HCT116 (cell line): ENCODE measurements at regions not wholly inside any gene's neighbourhood (a gene's known extent, or its start where the extent isn't known, plus 50 kb on each side); places are given as distances from the start of the nearest gene placed in this dataset.

Source experiments
- ATAC-seq: fragments of 200-7000 bp; cut with Tn5 transposase; 2 replicates; pipeline ENCODE4 v1.9.1; 2020; ENCODE audit warnings: mild to moderate bottlenecking, moderate library complexity
- BruUV-seq: library from RNA; stranded (reverse); fragments of 400-500 nt; replicated peaks from 2 replicates; lab custom pipeline; 2021; lab: Mats Ljungman, UMichigan
- CTCF ChIA-PET: fragments of 300-600 bp; sonication (Branson Sonifier 250); formaldehyde crosslinking; loops from one replicate; lab custom pipeline; 2021; ENCODE audit warnings: antibody characterized with exemption; lab: Charles Lee
- POLR2A ChIA-PET: fragments of 300-600, 350-600 bp; sonication (Branson Sonifier 250); formaldehyde crosslinking; loops from one replicate; lab custom pipeline; 2021; ENCODE audit warnings: antibody characterized with exemption; lab: Charles Lee
- RAD21 ChIA-PET, 2 experiments: fragments of 300-600 bp; sonication (Branson Sonifier 250); formaldehyde crosslinking; loops; one replicate each; lab custom pipeline; 2023; ENCODE audit warnings: low total read pairs in 2 of 2; ENCODE audit not compliant: uncharacterized antibody in 2 of 2, unreplicated experiment in 2 of 2, low non-redundant PET in 1 of 2; lab: Charles Lee
- DNase-seq: peaks from one replicate; pipeline ENCODE4 v3.0.0-alpha.2; 2010; ENCODE audit warnings: low read depth, low spot score
- H2AFZ ChIP-seq: fragments of 200-600 bp; shearing (Covaris generic), sonication (generic); 2 replicates; pipeline ENCODE4 v1.6.1; 2017; ENCODE audit warnings: low read depth, mixed run types, mixed read lengths, antibody characterized with exemption, low read length; ENCODE audit not compliant: poor library complexity, severe bottlenecking
- H3K27ac ChIP-seq: 2 replicates; pipeline ENCODE4 v1.5.1; 2012; ENCODE audit warnings: low read depth, low read length
- H3K27me3 ChIP-seq: fragments of 200-600 bp; sonication (generic); 2 replicates; pipeline ENCODE4 v1.6.1; 2016; ENCODE audit warnings: mixed run types, low read length, mixed read lengths; ENCODE audit not compliant: insufficient read depth
- H3K36me3 ChIP-seq, 2 experiments: fragments of 200-500 bp in 1 of 2; fragments of 200-600 bp in 1 of 2; sonication (Bioruptor generic) in 1 of 2; sonication (generic) in 1 of 2; 2 replicates each; pipeline versions ENCODE4 v1.5.1 to v1.6.1; 2014 to 2016; ENCODE audit warnings: low read length in 2 of 2, inconsistent platforms in 1 of 2, mixed read lengths in 1 of 2, mixed run types in 1 of 2; ENCODE audit not compliant: insufficient read depth in 2 of 2, control insufficient read depth in 1 of 2
- H3K4me1 ChIP-seq, 2 experiments: fragments of 200-600 bp in 1 of 2; sonication (generic) in 1 of 2; 2 replicates each; pipeline versions ENCODE4 v1.5.1 to v1.6.1; 2012 to 2017; ENCODE audit warnings: low read length in 2 of 2, inconsistent platforms in 1 of 2, mild to moderate bottlenecking in 1 of 2, mixed read lengths in 1 of 2, mixed run types in 1 of 2, moderate library complexity in 1 of 2; ENCODE audit not compliant: insufficient read depth in 2 of 2, control insufficient read depth in 1 of 2
- H3K4me2 ChIP-seq: fragments of 200-600 bp; sonication (generic); 2 replicates; pipeline ENCODE4 v1.6.1; 2017; ENCODE audit warnings: mixed run types, low read length, mixed read lengths
- H3K4me3 ChIP-seq, 2 experiments: fragments of 200-600 bp in 1 of 2; sonication (generic) in 1 of 2; replicated peaks in 1 of 2; 2 replicates each; pipeline ENCODE4 v1.5.1; 2011 to 2016; ENCODE audit warnings: low read length in 2 of 2, control low read depth in 1 of 2, low read depth in 1 of 2, mild to moderate bottlenecking in 1 of 2, mixed read lengths in 1 of 2, mixed run types in 1 of 2
- H3K79me2 ChIP-seq: fragments of 200-600 bp; sonication (generic); 2 replicates; pipeline ENCODE4 v1.6.1; 2017; ENCODE audit warnings: mild to moderate bottlenecking, mixed run types, low read length, moderate library complexity, mixed read lengths; ENCODE audit not compliant: insufficient read depth
- H3K9ac ChIP-seq: fragments of 200-600 bp; sonication (generic); 2 replicates; pipeline ENCODE4 v1.6.1; 2016; ENCODE audit warnings: low read length, mixed read lengths
- H3K9me2 ChIP-seq: fragments of 200-600 bp; sonication (generic), shearing (Covaris generic); 2 replicates; pipeline ENCODE4 v1.6.1; 2017; ENCODE audit warnings: mixed run types, mild to moderate bottlenecking, moderate library complexity; ENCODE audit not compliant: insufficient read depth
- H3K9me3 ChIP-seq, 2 experiments: fragments of 200-500 bp in 1 of 2; fragments of 200-600 bp in 1 of 2; sonication (Bioruptor generic) in 1 of 2; sonication (generic) in 1 of 2; 2 replicates each; pipeline ENCODE4 v1.6.1; 2014 to 2017; ENCODE audit warnings: low read length in 2 of 2, mixed read lengths in 2 of 2, inconsistent platforms in 1 of 2, low read depth in 1 of 2, mild to moderate bottlenecking in 1 of 2, mixed run types in 1 of 2, moderate library complexity in 1 of 2; ENCODE audit not compliant: control insufficient read depth in 1 of 2, insufficient read depth in 1 of 2
- H4K20me1 ChIP-seq: fragments of 200-600 bp; sonication (generic), shearing (Covaris generic); 2 replicates; pipeline ENCODE4 v1.6.1; 2017; ENCODE audit warnings: mixed run types, mild to moderate bottlenecking, moderate library complexity; ENCODE audit not compliant: insufficient read depth
- CBX3 ChIP-seq: IDR thresholded peaks from 2 replicates; pipeline ENCODE4 v1.6.1; 2012; ENCODE audit warnings: low read depth
- CEBPB ChIP-seq: IDR thresholded peaks from 2 replicates; pipeline ENCODE4 v1.6.1; 2012; ENCODE audit warnings: low read depth
- CTCF ChIP-seq, 3 experiments: fragments of 200-600 bp in 1 of 3; sonication (generic) in 1 of 3; IDR thresholded peaks in 2 of 3; conservative IDR thresholded peaks in 1 of 3; 2 replicates each; pipeline ENCODE4 v1.5.1; 2012 to 2017; ENCODE audit warnings: low read depth in 2 of 3, low read length in 2 of 3, antibody characterized with exemption in 1 of 3, borderline replicate concordance in 1 of 3, control low read depth in 1 of 3, mild to moderate bottlenecking in 1 of 3, mixed read lengths in 1 of 3, mixed run types in 1 of 3, moderate library complexity in 1 of 3; ENCODE audit not compliant: insufficient read depth in 1 of 3
- EGR1 ChIP-seq: IDR thresholded peaks from 2 replicates; pipeline ENCODE4 v1.6.1; 2012; ENCODE audit warnings: low read depth
- ELF1 ChIP-seq: IDR thresholded peaks from 2 replicates; pipeline ENCODE4 v1.6.1; 2012; ENCODE audit warnings: low read depth, borderline replicate concordance
- EZH2 ChIP-seq: fragments of 200-600 bp; sonication (generic); IDR thresholded peaks from 2 replicates; pipeline ENCODE4 v1.6.1; 2017; ENCODE audit warnings: antibody characterized with exemption, mixed run types
- JUND ChIP-seq: IDR thresholded peaks from 2 replicates; pipeline ENCODE4 v1.6.1; 2012
- MAX ChIP-seq: IDR thresholded peaks from 2 replicates; pipeline ENCODE4 v1.6.1; 2012
- POLR2AphosphoS5 ChIP-seq: IDR thresholded peaks from 2 replicates; pipeline ENCODE4 v1.6.1; 2011; ENCODE audit warnings: mild to moderate bottlenecking, low read depth, low read length, moderate library complexity
- RAD21 ChIP-seq: IDR thresholded peaks from 2 replicates; pipeline ENCODE4 v1.6.1; 2012; ENCODE audit warnings: low read depth, mild to moderate bottlenecking
- SIN3A ChIP-seq: IDR thresholded peaks from 2 replicates; pipeline ENCODE4 v1.6.1; 2012; ENCODE audit warnings: low read depth
- SRF ChIP-seq: IDR thresholded peaks from 2 replicates; pipeline ENCODE4 v1.6.1; 2012; ENCODE audit warnings: low read depth
- ZFX ChIP-seq: fragments of 450-650 bp; IDR thresholded peaks from 2 replicates; pipeline ENCODE4 v1.6.1; 2017
- ZNF274 ChIP-seq: fragments of 200-500 bp; sonication (Bioruptor generic); IDR thresholded peaks from 2 replicates; pipeline ENCODE4 v1.6.1; 2014; ENCODE audit warnings: mild to moderate bottlenecking, low read depth, low read length, inconsistent platforms
- intact Hi-C: fragments of 100-400 bp; cut with micrococcal nuclease; formaldehyde crosslinking; loops from 2 replicates; pipeline ENCODE4 v1.10.0; 2022
- TF ChIP-seq, protein P1 (sequence below): IDR thresholded peaks from 2 replicates; pipeline ENCODE4 v1.6.1; 2012
- TF ChIP-seq, protein P2 (sequence below): IDR thresholded peaks from 2 replicates; pipeline ENCODE4 v1.6.1; 2011; ENCODE audit warnings: mild to moderate bottlenecking, low read length, moderate library complexity; ENCODE audit not compliant: insufficient replicate concordance; ENCODE audit errors: extremely low read depth

DNA sequence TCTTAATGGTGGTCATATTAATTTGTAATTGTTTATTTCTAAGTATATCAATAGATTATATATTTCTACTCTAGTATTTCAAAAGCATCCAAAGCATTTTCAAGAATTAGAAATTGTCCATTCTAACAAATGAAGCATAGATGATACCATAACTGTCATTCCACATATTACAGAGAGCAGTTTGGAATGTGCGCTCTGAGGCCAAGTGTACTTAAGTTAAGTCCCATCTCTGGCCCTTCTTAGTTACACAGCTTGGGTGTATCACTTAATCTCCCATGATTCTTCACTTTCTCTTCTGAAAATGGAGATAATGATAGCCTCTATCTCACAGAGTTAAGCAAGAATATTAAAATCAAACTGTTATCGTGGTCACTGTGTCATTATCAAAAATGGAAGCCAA, 281.1 kb downstream of the MRPL39 start:
- BruUV-seq = no TSS peak

More for the DNA sequence above, 281.1 kb downstream of the MRPL39 start:
- Histone ChIP-seq H3K9me2 (no peaks in the 10 kb centered on the region), H3K79me2 (no peaks in the 10 kb centered on the region), H3K36me3 (no peaks in the 10 kb centered on the region), H3K27me3 (no peaks in the 10 kb centered on the region), H3K4me2 (no peak overlapping the region), H3K27ac (no peak overlapping the region), H3K4me1 (no peaks in the 10 kb centered on the region), H2AFZ (no peak overlapping the region), H3K9me3 (peaks cover 8 to 9% of the 10 kb centered on the region in 2 experiments; a peak in 2 of 4 replicates), H3K9ac (no peak overlapping the region), H4K20me1 (no peaks in the 10 kb centered on the region), H3K4me3 (no peak overlapping the region)
- ChIA-PET CTCF (no interaction called here), RAD21 (no interaction called here), POLR2A (no interaction called here)
- TF ChIP-seq CBX3 (no peak), SIN3A (no peak), MAX (no peak), ZNF274 (no peak), POLR2AphosphoS5 (no peak), EZH2 (no peak), RAD21 (no peak), JUND (no peak), ELF1 (no peak), EGR1 (no peak), ZFX (no peak), SRF (no peak), CEBPB (no peak), CTCF (IDR thresholded peaks at IDR 0.05 in 2 of 3, conservative IDR thresholded peaks at IDR 0.05 in 1 of 3; ENCODE audit: borderline replicate concordance in 1 of 3, insufficient read depth in 1 of 3, low read depth in 2 of 3, low read length in 2 of 3) (no peak)
- TF ChIP-seq, protein P1, sequence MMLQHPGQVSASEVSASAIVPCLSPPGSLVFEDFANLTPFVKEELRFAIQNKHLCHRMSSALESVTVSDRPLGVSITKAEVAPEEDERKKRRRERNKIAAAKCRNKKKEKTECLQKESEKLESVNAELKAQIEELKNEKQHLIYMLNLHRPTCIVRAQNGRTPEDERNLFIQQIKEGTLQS = no peak
- TF ChIP-seq, protein P2, sequence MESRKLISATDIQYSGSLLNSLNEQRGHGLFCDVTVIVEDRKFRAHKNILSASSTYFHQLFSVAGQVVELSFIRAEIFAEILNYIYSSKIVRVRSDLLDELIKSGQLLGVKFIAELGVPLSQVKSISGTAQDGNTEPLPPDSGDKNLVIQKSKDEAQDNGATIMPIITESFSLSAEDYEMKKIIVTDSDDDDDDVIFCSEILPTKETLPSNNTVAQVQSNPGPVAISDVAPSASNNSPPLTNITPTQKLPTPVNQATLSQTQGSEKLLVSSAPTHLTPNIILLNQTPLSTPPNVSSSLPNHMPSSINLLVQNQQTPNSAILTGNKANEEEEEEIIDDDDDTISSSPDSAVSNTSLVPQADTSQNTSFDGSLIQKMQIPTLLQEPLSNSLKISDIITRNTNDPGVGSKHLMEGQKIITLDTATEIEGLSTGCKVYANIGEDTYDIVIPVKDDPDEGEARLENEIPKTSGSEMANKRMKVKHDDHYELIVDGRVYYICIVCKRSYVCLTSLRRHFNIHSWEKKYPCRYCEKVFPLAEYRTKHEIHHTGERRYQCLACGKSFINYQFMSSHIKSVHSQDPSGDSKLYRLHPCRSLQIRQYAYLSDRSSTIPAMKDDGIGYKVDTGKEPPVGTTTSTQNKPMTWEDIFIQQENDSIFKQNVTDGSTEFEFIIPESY = no peak
- ATAC-seq = no peak
- intact Hi-C loops = no loop called here
- DNase-seq = no peak
